Testis (tissue), 2 donors: ENCODE measurements at regions not wholly inside any gene's neighbourhood (a gene's known extent, or its start where the extent isn't known, plus 50 kb on each side); places are given as distances from the start of the nearest gene placed in this dataset.

Source experiments
- CTCF ChIP-seq, 3 experiments: fragments of 450-650 bp in 2 of 3; fragments of 200-600 bp in 1 of 3; sonication (generic) in 1 of 3; IDR thresholded peaks; one replicate each; pipeline ENCODE4 v1.5.1; 2016 to 2019; ENCODE audit warnings: antibody characterized with exemption in 3 of 3, mild to moderate bottlenecking in 2 of 3, moderate library complexity in 1 of 3
- POLR2A ChIP-seq: fragments of 450-650 bp; IDR thresholded peaks from one replicate; pipeline ENCODE4 v1.6.1; 2017; ENCODE audit warnings: antibody characterized with exemption, mild to moderate bottlenecking, moderate library complexity

GRCh38 chr22:48941033-48941902 lies 886.4 kb downstream of the BRD1 start:
- TF ChIP-seq CTCF (IDR thresholded peaks at IDR 0.05) (no peak), POLR2A (no peak)
